Smooth muscle cell (in vitro differentiated cells): ENCODE measurements at regions not wholly inside any gene's neighbourhood (a gene's known extent, or its start where the extent isn't known, plus 50 kb on each side); places are given as distances from the start of the nearest gene placed in this dataset.

Source experiments
- DNase-seq: peaks from one replicate; lab custom pipeline; 2025; ENCODE audit not compliant: unreplicated experiment; lab: John Stamatoyannopoulos, UW
- H2AFZ ChIP-seq: fragments of 200-600 bp; sonication (generic); 2 replicates; pipeline ENCODE4 v1.6.0; 2016; ENCODE audit warnings: antibody characterized with exemption, low read depth, mild to moderate bottlenecking
- H3F3A ChIP-seq: fragments of 200-600 bp; sonication (generic); 2 replicates; pipeline ENCODE4 v1.6.0; 2017; ENCODE audit warnings: antibody characterized with exemption, low read depth
- H3K27ac ChIP-seq: fragments of 200-600 bp; sonication (generic); 2 replicates; pipeline ENCODE4 v1.5.1; 2016; ENCODE audit warnings: low read depth, mild to moderate bottlenecking
- H3K27me3 ChIP-seq: fragments of 200-600 bp; sonication (generic); 2 replicates; pipeline ENCODE4 v1.6.1; 2016; ENCODE audit warnings: low read depth, mild to moderate bottlenecking
- H3K36me3 ChIP-seq: fragments of 200-600 bp; sonication (generic); 2 replicates; pipeline ENCODE4 v1.5.1; 2016; ENCODE audit warnings: low read depth
- H3K4me1 ChIP-seq: fragments of 200-600 bp; sonication (generic); 2 replicates; pipeline ENCODE4 v1.5.1; 2016; ENCODE audit warnings: low read depth
- H3K4me2 ChIP-seq: fragments of 200-600 bp; sonication (generic); 2 replicates; pipeline ENCODE4 v1.6.0; 2016; ENCODE audit warnings: mild to moderate bottlenecking
- H3K4me3 ChIP-seq: fragments of 200-600 bp; sonication (generic); 2 replicates; pipeline ENCODE4 v1.5.1; 2016; ENCODE audit warnings: mild to moderate bottlenecking
- H3K79me2 ChIP-seq: fragments of 200-600 bp; sonication (generic); 2 replicates; pipeline ENCODE4 v1.6.0; 2016; ENCODE audit warnings: low read depth, mild to moderate bottlenecking
- H3K9ac ChIP-seq: fragments of 200-600 bp; sonication (generic); 2 replicates; pipeline ENCODE4 v1.6.0; 2016; ENCODE audit warnings: low read depth
- H3K9me3 ChIP-seq: fragments of 200-600 bp; sonication (generic); replicated peaks from 2 replicates; pipeline ENCODE4 v1.5.1; 2016; ENCODE audit warnings: low read depth
- H4K20me1 ChIP-seq: fragments of 200-600 bp; sonication (generic); 2 replicates; pipeline ENCODE4 v1.6.0; 2016; ENCODE audit warnings: low read depth
- CTCF ChIP-seq: fragments of 200-600 bp; sonication (generic); IDR thresholded peaks from 2 replicates; pipeline ENCODE4 v1.5.1; 2017; ENCODE audit warnings: borderline replicate concordance, mild to moderate bottlenecking, antibody characterized with exemption; ENCODE audit not compliant: insufficient read depth, poor library complexity, severe bottlenecking
- WGBS: methylation state at CpG from one replicate; pipeline ENCODE4 v1.1.7; 2016; ENCODE audit warnings: low lambda C conversion rate; 5-methylcytosine and 5-hydroxymethylcytosine counted together

- WGBS, result 24% methylated on average over 3 of the region's 3 CpGs
- peaks cover 26% of the 10 kb centered on the region for H3K4me1 ChIP-seq
- H3F3A ChIP-seq, result peaks cover 12% of the 10 kb centered on the region
- H4K20me1 ChIP-seq, result no peaks in the 10 kb centered on the region
- H3K4me3 ChIP-seq, result no peak overlapping the region
- H3K4me2 ChIP-seq, result peak overlapping the region; percentile 59
- no peak for DNase-seq
- no peaks in the 10 kb centered on the region for H3K27me3 ChIP-seq
- no peak overlapping the region for H2AFZ ChIP-seq
- peak overlapping the region; percentile 98 for H3K27ac ChIP-seq
- H3K79me2 ChIP-seq, result no peaks in the 10 kb centered on the region
- peak overlapping the region; percentile 78 for H3K9ac ChIP-seq
- no peaks in the 10 kb centered on the region for H3K36me3 ChIP-seq
- TF ChIP-seq CTCF, result no peak
- no peaks in the 10 kb centered on the region for H3K9me3 ChIP-seq
Measured at GRCh38 chr11:95584180-95584579, 205.4 kb downstream of the FAM76B start.

- Histone ChIP-seq H3K9me3 (no peaks in the 10 kb centered on the region), H3K4me3 (no peak overlapping the region), H3F3A (no peaks in the 10 kb centered on the region), H3K79me2 (no peaks in the 10 kb centered on the region), H3K27ac (peak overlapping the region; percentile 56), H3K4me2 (peak overlapping the region; percentile 12), H2AFZ (peak overlapping the region; percentile 50), H3K9ac (no peak overlapping the region), H3K27me3 (no peaks in the 10 kb centered on the region), H3K36me3 (no peaks in the 10 kb centered on the region), H4K20me1 (no peaks in the 10 kb centered on the region), H3K4me1 (peaks cover 7% of the 10 kb centered on the region)
- 94% methylated on average over 2 of the region's 2 CpGs for WGBS
- no peak for DNase-seq
- TF ChIP-seq CTCF, result no peak
Measured at GRCh38 chr11:95577716-95578460, 211.7 kb downstream of the FAM76B start.

GRCh38 chr11:95576146-95576845 lies 213.3 kb downstream of the FAM76B start:
- Histone ChIP-seq H3K9me3 (no peaks in the 10 kb centered on the region), H3K27ac (peak overlapping the region; percentile 56), H3K9ac (no peak overlapping the region), H2AFZ (peak overlapping the region; percentile 50), H3K4me1 (peaks cover 7% of the 10 kb centered on the region), H3F3A (no peaks in the 10 kb centered on the region), H3K4me3 (no peak overlapping the region), H3K36me3 (no peaks in the 10 kb centered on the region), H3K27me3 (no peaks in the 10 kb centered on the region), H3K79me2 (no peaks in the 10 kb centered on the region), H4K20me1 (no peaks in the 10 kb centered on the region), H3K4me2 (no peak overlapping the region)
- TF ChIP-seq CTCF, result no peak
- no peak for DNase-seq
- 63% methylated on average over 5 of the region's 5 CpGs for WGBS
